HepG2 (cell line): ENCODE measurements at regions not wholly inside any gene's neighbourhood (a gene's known extent, or its start where the extent isn't known, plus 50 kb on each side); places are given as distances from the start of the nearest gene placed in this dataset.

Experiments used
- ATAC-seq: fragments of 200-7000 bp; cut with Tn5 transposase; 3 replicates; pipeline ENCODE4 v1.9.1; 2020; ENCODE audit warnings: mild to moderate bottlenecking, moderate library complexity
- BruUV-seq: library from RNA; stranded (reverse); fragments of 400-500 nt; replicated peaks from 2 replicates; lab custom pipeline; 2021; lab: Mats Ljungman, UMichigan
- CTCF ChIA-PET: fragments of 300-600 bp; formaldehyde crosslinking; extraction: SDS; loops from one replicate; lab custom pipeline; 2021; ENCODE audit warnings: low total read pairs, inconsistent platforms, low intra/inter-chr PET ratio; lab: Yijun Ruan, JAX
- POLR2A ChIA-PET: fragments of 350-600 bp; sonication (Branson Sonifier 250); formaldehyde crosslinking; loops from one replicate; lab custom pipeline; 2020; ENCODE audit warnings: antibody characterized with exemption, inconsistent platforms; lab: Yijun Ruan, JAX
- DNase-seq: peaks from one replicate; pipeline ENCODE4 v3.0.0-alpha.2; 2015; ENCODE audit warnings: low spot score
- FAIRE-seq: peaks from 3 replicates; lab custom pipeline; 2011; peaks lifted over from hg19 to GRCh38; lab: Jason Lieb, UNC
- H2AFZ ChIP-seq: one replicate; pipeline ENCODE4 v1.6.1; 2011; ENCODE audit warnings: low read length, inconsistent platforms
- H3K27ac ChIP-seq: fragments of 300-600 bp; 3 replicates; pipeline ENCODE4 v1.8.0; 2011; ENCODE audit warnings: mixed run types, mild to moderate bottlenecking, mixed read lengths, low read length, inconsistent platforms; ENCODE audit not compliant: insufficient read depth; ENCODE audit errors: extremely low read length
- H3K27me3 ChIP-seq, 2 experiments: fragments of 200-600 bp in 1 of 2; 2 replicates in 1 of 2; 3 replicates in 1 of 2; pipeline versions ENCODE4 v1.6.0 to v1.8.0; 2011; ENCODE audit warnings: low read length in 2 of 2, mild to moderate bottlenecking in 2 of 2, moderate library complexity in 2 of 2, inconsistent platforms in 1 of 2; ENCODE audit not compliant: insufficient read depth in 2 of 2, control insufficient read depth in 1 of 2
- H3K36me3 ChIP-seq, 2 experiments: fragments of 200-600 bp in 1 of 2; replicated peaks in 1 of 2; 2 replicates in 1 of 2; 3 replicates in 1 of 2; pipeline versions ENCODE4 v1.5.1 to v1.8.0; 2011; ENCODE audit warnings: low read length in 2 of 2, inconsistent platforms in 1 of 2; ENCODE audit not compliant: insufficient read depth in 2 of 2, control insufficient read depth in 1 of 2
- H3K4me1 ChIP-seq: 2 replicates; pipeline ENCODE4 v1.5.1; 2012; ENCODE audit warnings: low read length, inconsistent platforms; ENCODE audit not compliant: insufficient read depth
- H3K4me2 ChIP-seq: 2 replicates; pipeline ENCODE4 v1.6.0; 2011; ENCODE audit warnings: low read depth, low read length, inconsistent platforms
- H3K4me3 ChIP-seq, 3 experiments: fragments of 200-600 bp in 1 of 3; sonication (generic), shearing (Covaris generic) in 1 of 3; replicated peaks in 1 of 3; 2 replicates each; pipeline ENCODE4 v1.5.1; 2011 to 2016; ENCODE audit warnings: low read length in 3 of 3, inconsistent platforms in 2 of 3, low read depth in 2 of 3, mild to moderate bottlenecking in 2 of 3, control low read depth in 1 of 3, mixed read lengths in 1 of 3; ENCODE audit not compliant: insufficient read depth in 1 of 3
- H3K79me2 ChIP-seq: one replicate; pipeline ENCODE4 v1.6.1; 2011; ENCODE audit warnings: low read length, inconsistent platforms; ENCODE audit not compliant: insufficient read depth
- H3K9ac ChIP-seq: 2 replicates; pipeline ENCODE4 v1.6.0; 2011; ENCODE audit warnings: mild to moderate bottlenecking, low read depth, low read length, inconsistent platforms; ENCODE audit not compliant: insufficient read depth
- H3K9me3 ChIP-seq: 2 replicates; pipeline ENCODE4 v1.5.1; 2012; ENCODE audit warnings: mild to moderate bottlenecking, low read length
- H4K20me1 ChIP-seq: 2 replicates; pipeline ENCODE4 v1.6.0; 2011; ENCODE audit warnings: inconsistent platforms, mild to moderate bottlenecking, low read length, moderate library complexity; ENCODE audit not compliant: insufficient read depth
- CHD2 ChIP-seq: IDR thresholded peaks from 2 replicates; pipeline ENCODE4 v1.6.1; 2011; ENCODE audit warnings: low read depth, low read length, improper control_type of control experiment
- HMGXB3 ChIP-seq: sonication (generic); formaldehyde crosslinking; IDR thresholded peaks from 2 replicates; pipeline ENCODE4 v1.4.0; 2020; ENCODE audit warnings: missing genetic modification reagents, borderline replicate concordance
- KMT2B ChIP-seq: IDR thresholded peaks from 2 replicates; pipeline ENCODE4 v1.6.1; 2016; ENCODE audit warnings: missing genetic modification reagents, missing compliant biosample characterization
- MEIS2 ChIP-seq: sonication (generic); formaldehyde crosslinking; IDR thresholded peaks from 2 replicates; pipeline ENCODE4 v1.9.0; 2021; ENCODE audit warnings: mild to moderate bottlenecking, missing genetic modification reagents
- NCOR1 ChIP-seq: fragments of 200-600 bp; sonication (generic); IDR thresholded peaks from 2 replicates; pipeline ENCODE4 v1.7.0; 2017; ENCODE audit warnings: antibody characterized with exemption, low read length, borderline replicate concordance
- PAWR ChIP-seq: sonication (generic); formaldehyde crosslinking; IDR thresholded peaks from 2 replicates; pipeline ENCODE4 v1.4.0; 2020; ENCODE audit warnings: missing genetic modification reagents, mild to moderate bottlenecking, borderline replicate concordance
- PRMT3 ChIP-seq: sonication (generic); formaldehyde crosslinking; IDR thresholded peaks from 2 replicates; pipeline ENCODE4 v1.8.1; 2022; ENCODE audit warnings: low read depth, mild to moderate bottlenecking, moderate library complexity, missing genetic modification reagents, borderline replicate concordance
- RBM22 ChIP-seq: fragments of 200-400 bp; formaldehyde crosslinking; optimal IDR thresholded peaks from 2 replicates; pipeline ENCODE3; 2017; ENCODE audit warnings: mild to moderate bottlenecking, low read length, moderate library complexity
- RFX1 ChIP-seq: fragments of 450-650 bp; IDR thresholded peaks from 2 replicates; pipeline ENCODE4 v1.6.1; 2017
- ZBTB21 ChIP-seq: sonication (generic); formaldehyde crosslinking; IDR thresholded peaks from 2 replicates; pipeline ENCODE4 v1.4.0; 2020; ENCODE audit warnings: missing genetic modification reagents
- ZNF383 ChIP-seq: sonication (generic); formaldehyde crosslinking; IDR thresholded peaks from 2 replicates; pipeline ENCODE4 v1.4.0; 2020; ENCODE audit warnings: missing genetic modification reagents, mild to moderate bottlenecking, borderline replicate concordance
- ZNF432 ChIP-seq: sonication (generic); formaldehyde crosslinking; IDR thresholded peaks from 2 replicates; pipeline ENCODE4 v1.5.0; 2020; ENCODE audit warnings: missing genetic modification reagents, mild to moderate bottlenecking, borderline replicate concordance
- ZNF484 ChIP-seq: sonication (generic); formaldehyde crosslinking; IDR thresholded peaks from 2 replicates; pipeline ENCODE4 v1.5.1; 2020; ENCODE audit warnings: mild to moderate bottlenecking, low read depth, missing genetic modification reagents, borderline replicate concordance
- ZNF614 ChIP-seq: IDR thresholded peaks from 2 replicates; pipeline ENCODE4 v1.6.1; 2018; ENCODE audit warnings: missing biosample characterization, missing genetic modification reagents, inconsistent platforms, borderline replicate concordance
- WGBS: methylation state at CpG from one replicate; pipeline ENCODE4 v1.1.6; 2017; ENCODE audit warnings: low lambda C conversion rate; 5-methylcytosine and 5-hydroxymethylcytosine counted together
- in situ Hi-C: cut with HindIII; loops from 2 replicates; pipeline ENCODE4 v1.10.0; 2017; ENCODE audit warnings: low pct_unique_long_range_greater_than_20kb; ENCODE audit not compliant: extremely low pct_ligation_motif_present
- intact Hi-C: fragments of 100-400 bp; cut with micrococcal nuclease; formaldehyde crosslinking; loops from one replicate; pipeline ENCODE4 v1.10.0; 2022; ENCODE audit not compliant: unreplicated experiment
- TF ChIP-seq, protein P1 (sequence below): IDR thresholded peaks from 2 replicates; pipeline ENCODE4 v1.6.1; 2016; ENCODE audit warnings: missing genetic modification reagents, missing compliant biosample characterization
- TF ChIP-seq, protein P2 (sequence below): sonication (generic); formaldehyde crosslinking; IDR thresholded peaks from 2 replicates; pipeline ENCODE4 v1.4.0; 2020; ENCODE audit warnings: missing genetic modification reagents

GRCh38 chr6:12485837-12486236, 195.7 kb downstream of the EDN1 start:
- 60% methylated on average over 3 of the region's 3 CpGs for WGBS
- ATAC-seq = no peak
- Histone ChIP-seq H3K27me3 (0 out of 5 replicates have a peak, but pooled peaks cover 0 to 4% of the 10 kb centered on the region in 2 experiments), H3K79me2 (no peaks in the 10 kb centered on the region), H3K9ac (no peak overlapping the region), H3K4me2 (no peak overlapping the region), H3K4me3 (no peak overlapping the region), H3K4me1 (peaks cover 17% of the 10 kb centered on the region), H3K36me3 (no peaks in the 10 kb centered on the region), H3K27ac (no peak overlapping the region), H2AFZ (no peak overlapping the region), H4K20me1 (no peaks in the 10 kb centered on the region), H3K9me3 (no peaks in the 10 kb centered on the region)
- DNase-seq = no peak
- TF ChIP-seq KMT2B (CRISPR knock-in tag) (no peak), ZNF432 (CRISPR knock-in tag) (no peak), HMGXB3 (CRISPR knock-in tag) (no peak), MEIS2 (no peak), RFX1 (no peak), RBM22 (no peak), CHD2 (no peak), ZNF614 (CRISPR knock-in tag) (no peak), ZNF484 (no peak), PRMT3 (no peak), ZBTB21 (CRISPR knock-in tag) (no peak), ZNF383 (CRISPR knock-in tag) (no peak), PAWR (CRISPR knock-in tag) (no peak), NCOR1 (no peak)
- TF ChIP-seq, protein P1, sequence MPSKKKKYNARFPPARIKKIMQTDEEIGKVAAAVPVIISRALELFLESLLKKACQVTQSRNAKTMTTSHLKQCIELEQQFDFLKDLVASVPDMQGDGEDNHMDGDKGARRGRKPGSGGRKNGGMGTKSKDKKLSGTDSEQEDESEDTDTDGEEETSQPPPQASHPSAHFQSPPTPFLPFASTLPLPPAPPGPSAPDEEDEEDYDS (CRISPR knock-in tag) = no peak
- TF ChIP-seq, protein P2, sequence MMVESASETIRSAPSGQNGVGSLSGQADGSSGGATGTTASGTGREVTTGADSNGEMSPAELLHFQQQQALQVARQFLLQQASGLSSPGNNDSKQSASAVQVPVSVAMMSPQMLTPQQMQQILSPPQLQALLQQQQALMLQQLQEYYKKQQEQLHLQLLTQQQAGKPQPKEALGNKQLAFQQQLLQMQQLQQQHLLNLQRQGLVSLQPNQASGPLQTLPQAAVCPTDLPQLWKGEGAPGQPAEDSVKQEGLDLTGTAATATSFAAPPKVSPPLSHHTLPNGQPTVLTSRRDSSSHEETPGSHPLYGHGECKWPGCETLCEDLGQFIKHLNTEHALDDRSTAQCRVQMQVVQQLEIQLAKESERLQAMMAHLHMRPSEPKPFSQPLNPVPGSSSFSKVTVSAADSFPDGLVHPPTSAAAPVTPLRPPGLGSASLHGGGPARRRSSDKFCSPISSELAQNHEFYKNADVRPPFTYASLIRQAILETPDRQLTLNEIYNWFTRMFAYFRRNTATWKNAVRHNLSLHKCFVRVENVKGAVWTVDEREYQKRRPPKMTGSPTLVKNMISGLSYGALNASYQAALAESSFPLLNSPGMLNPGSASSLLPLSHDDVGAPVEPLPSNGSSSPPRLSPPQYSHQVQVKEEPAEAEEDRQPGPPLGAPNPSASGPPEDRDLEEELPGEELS (CRISPR knock-in tag) = no peak
- POLR2A ChIA-PET = interaction anchor here (1.6 kb wide), 1 partner anchor 120 kb away, joined by 4 read pairs; no protein-coding TSS in a partner anchor
- no peak for FAIRE-seq
- CTCF ChIA-PET = no interaction called here
- no TSS peak for BruUV-seq
- in situ Hi-C loops (no loop called here), intact Hi-C loops (no loop called here)
